ENCODE measurements at regions not wholly inside any gene's neighbourhood (a gene's known extent, or its start where the extent isn't known, plus 50 kb on each side); places are given as distances from the start of the nearest gene placed in this dataset.

DNA sequence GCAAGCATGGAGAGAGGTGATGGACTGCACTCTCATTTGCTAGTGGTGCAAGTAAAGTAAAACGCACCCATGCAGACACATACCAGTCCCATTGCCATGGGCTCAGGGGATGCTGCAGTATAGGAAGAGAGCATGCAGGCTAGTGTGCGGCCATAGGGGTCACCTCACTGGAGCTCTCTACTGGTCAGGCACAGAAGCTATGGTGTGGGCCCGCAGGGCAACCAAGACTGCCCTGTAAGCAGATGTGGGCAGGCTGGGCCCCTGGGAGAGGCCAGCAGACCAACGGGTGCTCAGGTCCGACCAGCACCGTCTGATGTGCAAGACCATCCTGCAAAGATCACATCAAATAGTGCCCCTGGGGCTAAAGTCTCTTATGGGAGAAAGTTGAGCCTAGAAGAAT is 290.7 kb downstream of the HTR1B start:
- Histone ChIP-seq H3K9me2 (replicated peaks; ENCODE audit: low read depth, low read length) (peaks cover 3% of the 10 kb centered on the region; the same call in 1 of the 2 replicates), H4K20me1 (ENCODE audit: insufficient read depth, low read length, poor library complexity, severe bottlenecking) (no peaks in the 10 kb centered on the region), H3K27me3 (ENCODE audit: insufficient read depth, low read length, poor library complexity, severe bottlenecking) (no peaks in the 10 kb centered on the region), H3F3A (ENCODE audit: low read depth) (no peaks in the 10 kb centered on the region), H2AFZ (ENCODE audit: low read length) (no peak overlapping the region), H3K9me3 (ENCODE audit: insufficient read depth, low read depth, low read length) (no peaks in the 10 kb centered on the region), H3K36me3 (ENCODE audit: insufficient read depth, low read length) (no peaks in the 10 kb centered on the region), H3K4me1 (ENCODE audit: insufficient read depth, low read length, poor library complexity, severe bottlenecking) (no peaks in the 10 kb centered on the region), H3K79me2 (ENCODE audit: insufficient read depth, low read length) (no peaks in the 10 kb centered on the region), H3K4me3 (ENCODE audit: low read length, poor library complexity, severe bottlenecking) (no peak overlapping the region), H3K9ac (ENCODE audit: low read depth, low read length, poor library complexity, severe bottlenecking) (no peak overlapping the region), H3K4me2 (ENCODE audit: low read depth, low read length, poor library complexity, severe bottlenecking) (no peak overlapping the region)
- no peak for TF ChIP-seq EZH2phosphoT487 (IDR thresholded peaks at IDR 0.05; ENCODE audit: borderline replicate concordance)
- TF ChIP-seq, protein P1, sequence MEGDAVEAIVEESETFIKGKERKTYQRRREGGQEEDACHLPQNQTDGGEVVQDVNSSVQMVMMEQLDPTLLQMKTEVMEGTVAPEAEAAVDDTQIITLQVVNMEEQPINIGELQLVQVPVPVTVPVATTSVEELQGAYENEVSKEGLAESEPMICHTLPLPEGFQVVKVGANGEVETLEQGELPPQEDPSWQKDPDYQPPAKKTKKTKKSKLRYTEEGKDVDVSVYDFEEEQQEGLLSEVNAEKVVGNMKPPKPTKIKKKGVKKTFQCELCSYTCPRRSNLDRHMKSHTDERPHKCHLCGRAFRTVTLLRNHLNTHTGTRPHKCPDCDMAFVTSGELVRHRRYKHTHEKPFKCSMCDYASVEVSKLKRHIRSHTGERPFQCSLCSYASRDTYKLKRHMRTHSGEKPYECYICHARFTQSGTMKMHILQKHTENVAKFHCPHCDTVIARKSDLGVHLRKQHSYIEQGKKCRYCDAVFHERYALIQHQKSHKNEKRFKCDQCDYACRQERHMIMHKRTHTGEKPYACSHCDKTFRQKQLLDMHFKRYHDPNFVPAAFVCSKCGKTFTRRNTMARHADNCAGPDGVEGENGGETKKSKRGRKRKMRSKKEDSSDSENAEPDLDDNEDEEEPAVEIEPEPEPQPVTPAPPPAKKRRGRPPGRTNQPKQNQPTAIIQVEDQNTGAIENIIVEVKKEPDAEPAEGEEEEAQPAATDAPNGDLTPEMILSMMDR (conservative IDR thresholded peaks at IDR 0.05; ENCODE audit: low read length): no peak

GRCh38 chr6:77159730-77160129 is 303.6 kb downstream of the HTR1B start:
- Histone ChIP-seq H3K9me2 (replicated peaks; ENCODE audit: low read depth, low read length) (no peaks in the 10 kb centered on the region), H3K4me1 (ENCODE audit: insufficient read depth, low read length, poor library complexity, severe bottlenecking) (no peaks in the 10 kb centered on the region), H3K4me3 (ENCODE audit: low read length, poor library complexity, severe bottlenecking) (no peak overlapping the region), H3K9me3 (ENCODE audit: insufficient read depth, low read depth, low read length) (no peaks in the 10 kb centered on the region), H3K9ac (ENCODE audit: low read depth, low read length, poor library complexity, severe bottlenecking) (no peak overlapping the region), H3K79me2 (ENCODE audit: insufficient read depth, low read length) (no peaks in the 10 kb centered on the region), H4K20me1 (ENCODE audit: insufficient read depth, low read length, poor library complexity, severe bottlenecking) (no peaks in the 10 kb centered on the region), H3F3A (ENCODE audit: low read depth) (no peaks in the 10 kb centered on the region), H2AFZ (ENCODE audit: low read length) (no peak overlapping the region), H3K4me2 (ENCODE audit: low read depth, low read length, poor library complexity, severe bottlenecking) (no peak overlapping the region), H3K27me3 (ENCODE audit: insufficient read depth, low read length, poor library complexity, severe bottlenecking) (no peaks in the 10 kb centered on the region), H3K36me3 (ENCODE audit: insufficient read depth, low read length) (no peaks in the 10 kb centered on the region)
- TF ChIP-seq, protein P1 (conservative IDR thresholded peaks at IDR 0.05; ENCODE audit: low read length): no peak
- TF ChIP-seq EZH2phosphoT487 (IDR thresholded peaks at IDR 0.05; ENCODE audit: borderline replicate concordance): no peak

GRCh38 chr6:77151241-77151640 is 312.1 kb downstream of the HTR1B start:
- Histone ChIP-seq H3K9me2 (replicated peaks; ENCODE audit: low read depth, low read length) (no peaks in the 10 kb centered on the region), H3K36me3 (ENCODE audit: insufficient read depth, low read length) (no peaks in the 10 kb centered on the region), H3K4me2 (ENCODE audit: low read depth, low read length, poor library complexity, severe bottlenecking) (no peak overlapping the region), H3K4me3 (ENCODE audit: low read length, poor library complexity, severe bottlenecking) (no peak overlapping the region), H3K27me3 (ENCODE audit: insufficient read depth, low read length, poor library complexity, severe bottlenecking) (no peaks in the 10 kb centered on the region), H3K9me3 (ENCODE audit: insufficient read depth, low read depth, low read length) (no peaks in the 10 kb centered on the region), H3K4me1 (ENCODE audit: insufficient read depth, low read length, poor library complexity, severe bottlenecking) (no peaks in the 10 kb centered on the region), H3F3A (ENCODE audit: low read depth) (no peaks in the 10 kb centered on the region), H3K9ac (ENCODE audit: low read depth, low read length, poor library complexity, severe bottlenecking) (no peak overlapping the region), H2AFZ (ENCODE audit: low read length) (no peak overlapping the region), H3K79me2 (ENCODE audit: insufficient read depth, low read length) (no peaks in the 10 kb centered on the region), H4K20me1 (ENCODE audit: insufficient read depth, low read length, poor library complexity, severe bottlenecking) (no peaks in the 10 kb centered on the region)
- no peak for TF ChIP-seq EZH2phosphoT487 (IDR thresholded peaks at IDR 0.05; ENCODE audit: borderline replicate concordance)
- TF ChIP-seq, protein P1 (conservative IDR thresholded peaks at IDR 0.05; ENCODE audit: low read length): no peak
